ENCODE measurements at regions not wholly inside any gene's neighbourhood (a gene's known extent, or its start where the extent isn't known, plus 50 kb on each side); places are given as distances from the start of the nearest gene placed in this dataset.

GRCh38 chr15:66635817-66636216 lies 66.2 kb upstream of the SMAD6 start:
- TF ChIP-seq MAX (CRISPR knock-in tag; IDR thresholded peaks at IDR 0.05) = no peak
- no peak for TF ChIP-seq USF2 (CRISPR knock-in tag; IDR thresholded peaks at IDR 0.05)
- no peak for TF ChIP-seq CTCF (IDR thresholded peaks at IDR 0.05)
- TF ChIP-seq PREB (CRISPR knock-in tag; IDR thresholded peaks at IDR 0.05; ENCODE audit: borderline replicate concordance) = no peak
- TF ChIP-seq STAT6 (CRISPR knock-in tag; conservative IDR thresholded peaks at IDR 0.05; ENCODE audit: low read depth) = no peak
- no peak for TF ChIP-seq HMGXB4 (CRISPR knock-in tag; IDR thresholded peaks at IDR 0.05)
- no peak for TF ChIP-seq ELF4 (CRISPR knock-in tag; IDR thresholded peaks at IDR 0.05; ENCODE audit: low read depth)
- TF ChIP-seq CREB1 (CRISPR knock-in tag; IDR thresholded peaks at IDR 0.05) = no peak
- no peak for TF ChIP-seq ZNF219 (CRISPR knock-in tag; IDR thresholded peaks at IDR 0.05; ENCODE audit: borderline replicate concordance)
- TF ChIP-seq E2F1 (CRISPR knock-in tag; IDR thresholded peaks at IDR 0.05) = no peak
- no peak for TF ChIP-seq ATF2 (CRISPR knock-in tag; IDR thresholded peaks at IDR 0.05; ENCODE audit: borderline replicate concordance, low read depth)
- TF ChIP-seq RELA (CRISPR knock-in tag; IDR thresholded peaks at IDR 0.05; ENCODE audit: borderline replicate concordance) = no peak

Measured in WTC11 (cell line).